IPS-NIHi7 (cell line): ENCODE measurements at regions not wholly inside any gene's neighbourhood (a gene's known extent, or its start where the extent isn't known, plus 50 kb on each side); places are given as distances from the start of the nearest gene placed in this dataset.
"Not testable (repeated sequence)": the region's sequence is repeated elsewhere in the genome, so short reads cannot be mapped to it uniquely, and the experiment has no call there.

ENCODE experiments used
- DNase-seq: peaks from one replicate; pipeline ENCODE4 v3.0.0; 2012; ENCODE audit warnings: mixed read lengths; ENCODE audit errors: extremely low spot score

DNA sequence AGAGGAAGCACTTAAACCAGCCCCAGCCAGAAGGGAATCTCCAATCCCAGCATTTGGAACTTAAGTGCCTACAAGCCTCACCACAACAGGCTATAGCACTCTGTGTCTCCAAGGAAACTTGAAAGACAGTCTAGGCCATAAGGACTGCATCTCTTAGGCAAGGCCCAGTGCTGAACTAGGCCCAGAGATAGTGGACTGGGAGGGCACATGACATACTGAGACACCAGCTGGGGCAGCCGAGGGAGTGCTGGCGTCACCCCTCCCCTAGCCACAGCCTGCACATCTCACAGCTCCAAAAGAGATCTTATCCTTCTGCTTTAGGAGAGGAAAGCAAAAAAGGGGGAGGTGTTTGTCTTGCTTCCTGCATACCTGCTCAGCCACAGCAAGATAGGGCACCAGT, 618.5 kb downstream of the COL12A1 start:
- no peak for DNase-seq

DNA sequence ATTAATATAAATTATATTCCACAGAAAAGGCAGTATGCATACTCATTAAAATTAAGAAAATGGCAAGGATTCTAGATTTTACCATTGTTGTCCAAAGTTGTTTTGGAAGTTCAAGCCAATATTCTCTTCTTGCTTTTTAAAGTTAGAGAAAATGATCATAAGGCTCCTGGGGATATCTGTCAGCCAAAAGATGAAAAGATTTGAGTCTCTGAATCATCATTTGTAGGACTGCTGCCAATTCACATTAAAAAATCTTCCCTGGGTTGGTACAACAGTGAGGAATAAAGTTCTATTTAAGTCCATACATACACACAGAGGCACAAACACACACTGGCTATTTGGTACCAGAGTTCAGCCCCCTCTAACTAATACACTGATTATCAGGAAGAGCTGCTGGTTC, 620.1 kb downstream of the COL12A1 start:
- DNase-seq = no peak

DNA sequence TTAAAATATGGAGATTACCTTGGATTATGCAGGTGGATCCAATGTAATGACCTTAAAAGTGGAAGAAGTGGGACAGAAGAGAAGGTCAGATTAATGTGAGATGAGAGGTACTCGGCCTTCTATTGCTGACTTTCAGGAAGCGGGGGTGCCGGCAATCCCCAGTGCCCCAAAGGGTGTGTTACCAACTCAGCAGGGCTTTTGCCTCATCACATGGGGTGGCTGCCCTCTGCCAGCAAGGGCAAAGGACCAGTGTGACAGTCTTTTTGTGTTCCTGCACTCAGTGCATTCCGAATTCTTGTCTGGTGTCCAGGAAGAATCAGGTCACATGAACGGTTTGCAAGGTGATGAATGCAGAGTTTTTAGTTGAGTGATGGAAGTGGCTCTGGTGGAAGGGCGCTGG, 624.2 kb downstream of the COL12A1 start:
- no peak for DNase-seq

DNA sequence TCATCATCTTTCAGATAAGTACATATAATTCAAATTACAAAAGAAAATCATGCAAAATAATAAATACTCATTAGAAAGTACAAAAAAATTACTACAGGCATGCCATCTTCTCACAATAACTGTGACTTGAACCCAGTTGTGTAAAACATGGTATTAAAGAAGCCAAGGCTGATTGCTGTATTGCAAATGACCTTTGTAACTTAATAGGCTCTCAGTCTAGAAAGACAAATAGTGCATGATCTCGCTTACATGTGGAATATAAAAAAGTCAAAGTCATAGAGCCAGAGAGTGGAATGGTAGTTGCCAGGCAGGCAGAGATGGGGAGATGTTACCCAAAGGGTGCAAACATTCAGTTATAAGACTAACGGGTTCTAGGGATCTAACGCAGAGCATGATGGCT, 626.1 kb downstream of the COL12A1 start:
- DNase-seq = no peak

GRCh38 chr6:74579047-74579446, 626.8 kb downstream of the COL12A1 start:
- no peak for DNase-seq

GRCh38 chr6:74578339-74578738, 627.5 kb downstream of the COL12A1 start:
- DNase-seq = no peak

DNA sequence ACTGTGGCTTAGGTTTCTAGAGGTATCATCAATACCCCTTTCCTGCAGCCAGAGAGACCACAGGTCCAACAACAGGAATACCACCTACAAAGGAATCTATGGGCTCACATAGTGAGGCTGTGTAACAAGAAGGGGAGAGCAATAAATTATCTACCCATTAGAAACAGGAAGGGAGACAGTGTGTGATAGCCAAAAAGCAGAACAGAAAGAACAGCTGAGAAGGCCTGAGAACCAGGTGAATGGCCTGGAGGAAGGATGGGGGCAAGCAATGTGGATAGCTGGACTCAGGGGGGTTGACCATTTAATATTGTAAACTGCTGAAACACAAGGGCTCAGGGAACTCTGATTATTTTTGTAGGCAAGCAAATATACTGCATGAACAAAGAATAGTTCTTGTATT, 628.2 kb downstream of the COL12A1 start:
- DNase-seq = no peak

GRCh38 chr6:74574794-74575193, 631.1 kb downstream of the COL12A1 start:
- DNase-seq = peak; percentile 55

DNA sequence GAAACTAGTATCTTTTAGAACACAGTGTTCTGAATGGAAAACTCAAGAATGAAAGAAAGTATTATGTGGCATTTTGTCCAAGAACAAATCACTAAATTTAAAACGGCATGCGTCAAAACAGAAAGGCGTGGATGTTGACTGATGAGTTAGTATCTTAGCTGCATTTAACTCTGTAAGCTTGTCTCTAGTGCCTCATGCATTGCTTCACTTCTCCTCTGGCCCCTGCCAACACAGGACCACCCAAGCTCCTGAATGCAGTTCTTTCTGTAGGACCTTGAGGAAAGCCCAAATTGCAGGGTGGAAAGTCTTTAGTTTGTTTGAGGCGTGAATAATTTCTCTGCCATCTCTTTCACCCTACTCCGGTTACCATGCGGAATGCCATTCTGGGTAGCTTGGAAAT, 632.2 kb downstream of the COL12A1 start:
- DNase-seq = no peak

DNA sequence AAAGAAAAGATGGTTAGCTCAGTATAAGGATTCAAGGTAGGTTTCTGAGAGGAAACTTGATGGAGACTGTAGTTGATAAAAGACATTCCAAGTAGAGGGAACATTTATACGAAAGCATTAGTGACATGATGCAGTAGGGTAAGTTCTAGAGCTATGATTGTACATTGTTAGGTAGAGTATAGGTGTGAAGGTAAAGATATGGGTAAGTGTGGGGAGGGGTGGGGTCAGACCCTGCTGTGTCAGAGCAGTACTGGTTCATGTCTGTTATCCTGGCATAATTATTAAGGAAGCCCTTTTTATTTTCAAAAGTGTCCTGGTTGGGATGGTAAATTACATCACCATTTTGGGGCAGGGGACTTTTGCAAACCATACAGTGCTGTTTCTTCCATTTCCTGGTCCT, 635.8 kb downstream of the COL12A1 start:
- DNase-seq = no peak

- no peak for DNase-seq
Measured at GRCh38 chr6:74568861-74569260, 637.0 kb downstream of the COL12A1 start.

DNA sequence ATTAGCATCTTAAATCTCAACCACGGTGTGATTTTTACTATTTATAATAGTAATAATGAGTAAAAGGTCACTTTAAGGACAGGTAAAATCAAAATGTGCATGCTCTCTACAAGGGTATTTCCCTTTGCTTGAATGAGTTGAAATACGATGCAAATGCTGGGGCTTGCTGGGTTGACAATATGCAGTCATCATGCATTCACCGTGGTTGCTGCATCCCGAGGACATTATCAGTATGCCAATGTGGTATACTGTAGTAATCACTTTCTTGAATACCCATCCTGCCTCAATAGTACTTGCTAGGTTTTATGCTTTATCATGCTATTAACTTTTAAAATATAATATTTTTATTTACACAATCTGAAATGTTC, 637.9 kb downstream of the COL12A1 start:
- DNase-seq = not testable (repeated sequence)

GRCh38 chr6:74567281-74567922, 638.5 kb downstream of the COL12A1 start:
- DNase-seq = no peak

GRCh38 chr6:74557236-74557635, 648.6 kb downstream of the COL12A1 start:
- no peak for DNase-seq

DNA sequence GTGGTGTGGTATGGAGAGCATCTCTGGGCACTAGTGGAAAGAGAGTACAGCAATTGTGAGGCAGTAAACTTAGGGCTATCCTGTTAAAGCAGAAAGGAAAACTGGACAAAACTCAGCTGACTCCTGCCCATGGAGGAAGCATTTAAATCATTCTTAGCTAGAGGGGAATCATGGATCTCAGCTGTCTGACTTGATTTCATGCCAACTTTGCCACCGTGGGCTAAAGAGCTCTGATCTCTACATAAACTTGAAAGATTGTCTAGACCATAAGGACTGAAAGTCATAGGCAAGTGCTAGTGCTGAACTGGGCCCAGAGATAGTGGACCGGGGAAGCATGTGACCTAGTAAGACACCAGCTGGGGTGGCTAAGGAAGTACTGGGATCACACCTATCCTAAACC, 651.8 kb downstream of the COL12A1 start:
- no peak for DNase-seq

- DNase-seq = no peak
Measured at GRCh38 chr6:74551896-74552295, 654.0 kb downstream of the COL12A1 start.

GRCh38 chr6:74550821-74551220, 655.0 kb downstream of the COL12A1 start:
- DNase-seq = no peak

- DNase-seq = peak; percentile 39
Measured at GRCh38 chr6:74549746-74550145, 656.1 kb downstream of the COL12A1 start.

DNA sequence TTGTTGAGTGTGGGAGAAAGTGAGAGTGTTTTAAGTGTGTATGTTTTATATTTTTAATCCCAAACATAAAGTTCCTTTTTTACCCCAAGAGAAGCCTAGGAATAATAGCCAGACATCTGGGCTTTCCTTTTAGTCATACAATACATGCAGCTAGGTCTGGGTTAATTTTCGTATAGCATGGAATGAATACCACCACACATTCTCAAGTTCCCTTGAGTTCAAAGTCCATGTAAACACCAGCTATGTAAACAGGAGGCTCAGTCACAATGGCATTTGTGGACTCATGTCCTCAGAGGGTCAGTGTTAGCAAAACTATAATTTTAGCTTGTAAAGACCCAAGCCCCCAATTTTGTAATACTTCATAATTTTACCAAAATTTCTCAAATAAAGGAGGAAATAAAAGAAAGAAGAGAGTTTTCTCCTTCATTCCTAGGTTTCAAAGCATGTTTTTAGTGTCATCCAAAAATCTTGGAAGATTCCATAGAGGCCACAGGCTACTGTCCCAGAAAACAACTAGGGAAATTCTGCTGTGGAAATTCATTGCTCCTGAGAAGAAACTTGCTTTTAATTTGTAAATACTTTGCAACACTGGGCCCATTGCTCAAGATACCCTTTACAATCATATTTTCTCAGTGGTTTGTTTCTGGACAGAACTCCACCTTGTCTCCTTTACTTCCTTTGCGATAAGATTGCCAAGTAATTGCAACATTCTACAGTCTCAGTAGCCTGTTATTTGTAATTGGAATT, 671.2 kb downstream of the COL12A1 start:
- no peak for DNase-seq

DNA sequence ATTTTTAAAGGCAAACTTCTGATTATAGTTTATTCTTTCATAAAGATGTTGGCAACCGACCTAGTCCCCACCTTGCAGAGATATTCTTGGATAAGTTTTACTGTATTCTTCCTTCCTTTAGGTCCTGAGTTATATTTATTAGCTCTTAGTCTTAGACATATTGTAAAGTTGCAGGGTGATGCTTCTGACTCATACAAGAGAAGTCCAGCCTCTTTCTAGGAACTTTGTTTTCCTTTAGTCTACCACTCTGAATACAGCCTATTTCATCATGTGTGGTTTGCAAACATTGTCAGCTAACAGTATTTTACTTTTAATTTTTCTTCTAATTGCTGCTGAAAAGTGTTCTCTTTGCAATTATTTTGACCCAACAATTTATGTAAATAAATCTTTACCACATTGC, 686.7 kb downstream of the COL12A1 start:
- no peak for DNase-seq

DNA sequence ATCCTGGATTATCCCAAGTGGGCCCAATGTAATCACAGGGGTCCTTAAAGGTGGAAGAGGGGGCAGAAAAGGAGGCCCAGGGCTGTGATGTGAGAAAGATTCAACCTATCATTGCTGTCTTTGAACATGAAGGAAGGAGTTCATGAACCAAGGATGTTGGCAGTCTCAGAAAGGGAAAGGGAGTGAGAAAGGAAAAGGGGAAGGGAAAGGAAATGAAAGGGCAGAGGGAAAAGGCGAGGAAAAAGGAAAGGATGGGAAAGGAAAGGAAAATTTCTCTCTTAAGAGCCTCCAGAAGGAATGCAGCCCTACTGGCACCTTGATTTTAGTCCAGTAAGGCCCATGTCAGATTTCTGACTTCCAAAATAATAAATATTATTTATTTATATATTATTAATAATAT, 687.8 kb downstream of the COL12A1 start:
- DNase-seq = no peak

DNA sequence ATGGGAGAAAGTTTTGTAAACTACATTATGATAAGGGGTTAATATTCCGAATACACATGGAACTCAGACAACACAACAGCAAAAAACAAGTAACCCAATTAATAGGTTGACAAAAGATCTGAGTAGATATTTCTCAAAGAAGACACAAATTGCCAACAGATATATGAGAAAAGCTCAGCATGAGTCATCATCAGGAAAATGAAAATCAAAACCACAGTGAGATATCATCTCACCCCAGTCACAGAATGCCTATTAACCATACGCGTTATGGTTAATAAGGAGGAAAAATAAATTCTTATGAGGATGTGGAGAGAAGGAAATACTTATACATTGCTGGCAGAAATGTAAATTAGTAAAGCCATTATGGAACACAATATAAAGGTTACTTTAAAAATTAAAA, 695.0 kb downstream of the COL12A1 start:
- DNase-seq = no peak

DNA sequence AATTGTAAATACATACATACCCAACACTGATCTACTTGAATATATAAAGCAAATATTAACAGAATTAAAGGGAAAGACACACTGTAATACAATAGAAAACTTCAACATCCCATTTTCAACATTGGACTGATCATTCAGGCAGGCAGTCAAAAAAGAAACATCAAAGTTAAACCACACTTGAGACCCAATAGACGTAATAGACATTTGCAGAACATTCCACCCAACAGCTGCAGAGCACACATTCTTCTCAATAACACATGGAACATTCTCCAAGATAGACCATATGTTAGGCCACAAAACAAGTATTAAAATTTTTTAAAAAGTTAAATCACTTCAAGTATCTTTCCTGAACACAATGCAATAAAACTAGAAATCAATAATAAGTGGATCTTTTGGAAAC, 698.2 kb downstream of the COL12A1 start:
- DNase-seq = no peak

DNA sequence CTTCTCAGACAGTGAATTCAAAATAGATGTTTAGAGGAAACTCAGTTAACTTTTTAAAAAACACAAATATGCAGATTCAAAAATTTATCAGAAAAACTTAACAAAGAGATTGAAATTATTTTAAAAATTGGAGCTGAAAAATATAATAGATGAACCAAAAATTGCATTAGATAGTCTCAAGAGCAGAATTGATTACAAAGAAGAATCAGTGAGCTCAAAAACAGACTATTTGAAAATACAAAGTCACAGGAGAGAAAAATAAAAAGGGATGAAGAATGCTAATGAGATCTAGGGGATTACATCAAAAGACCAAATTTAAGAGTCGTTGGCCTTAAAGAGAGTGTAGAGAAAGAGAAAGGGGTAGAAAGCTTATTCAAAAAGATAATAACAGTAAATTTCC, 700.5 kb downstream of the COL12A1 start:
- DNase-seq = no peak
